GM19467 (cell line): ENCODE measurements at regions not wholly inside any gene's neighbourhood (a gene's known extent, or its start where the extent isn't known, plus 50 kb on each side); places are given as distances from the start of the nearest gene placed in this dataset.
A peak's percentile ranks its signal among the peaks of the same experiment; 100 is the strongest.
"Not testable (repeated sequence)": the region's sequence is repeated elsewhere in the genome, so short reads cannot be mapped to it uniquely, and the experiment has no call there.

Source experiments
- ATAC-seq: cut with Tn5 transposase; IDR thresholded peaks from one replicate; pipeline ENCODE4 v1.9.1; 2021; ENCODE audit warnings: mild to moderate bottlenecking, moderate library complexity; ENCODE audit not compliant: unreplicated experiment

DNA sequence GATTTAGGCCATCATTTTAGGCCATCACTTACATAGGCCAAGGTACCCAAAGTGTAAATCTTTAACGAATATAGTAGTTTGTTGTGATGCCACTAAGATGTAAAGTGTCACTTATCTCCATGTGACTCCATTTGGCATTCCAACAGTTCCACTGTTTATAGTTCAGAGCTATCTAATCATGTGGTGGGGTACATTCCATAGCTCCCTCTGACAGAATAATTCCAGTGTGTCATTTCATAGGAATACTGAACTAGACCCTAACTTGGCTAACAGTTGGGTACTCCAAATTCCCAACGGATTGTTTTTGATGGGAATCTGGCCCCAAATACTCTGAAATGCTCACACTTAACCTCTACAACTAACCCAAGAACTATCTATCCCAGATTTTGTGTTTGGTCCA is 76.7 kb upstream of the FST start:
- no peak for ATAC-seq

DNA sequence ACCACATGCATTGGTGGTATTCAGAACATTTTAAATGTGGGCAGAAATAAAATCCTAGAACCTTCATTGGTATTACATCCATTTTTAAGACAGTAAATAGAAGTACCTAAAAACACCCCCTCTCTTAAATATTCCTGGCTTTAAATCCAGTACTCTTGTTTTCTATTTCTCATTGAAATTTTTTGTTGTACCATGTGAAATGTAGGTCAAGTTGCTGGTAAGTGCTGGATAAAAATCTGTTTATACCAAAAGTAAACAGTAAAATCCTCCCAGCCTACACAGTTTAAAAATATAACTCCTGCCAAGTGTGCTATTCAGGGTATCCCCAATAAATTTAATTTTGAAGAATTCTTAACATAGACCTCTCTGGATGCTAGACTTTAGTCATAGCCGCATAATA is 75.0 kb upstream of the FST start:
- no peak for ATAC-seq

DNA sequence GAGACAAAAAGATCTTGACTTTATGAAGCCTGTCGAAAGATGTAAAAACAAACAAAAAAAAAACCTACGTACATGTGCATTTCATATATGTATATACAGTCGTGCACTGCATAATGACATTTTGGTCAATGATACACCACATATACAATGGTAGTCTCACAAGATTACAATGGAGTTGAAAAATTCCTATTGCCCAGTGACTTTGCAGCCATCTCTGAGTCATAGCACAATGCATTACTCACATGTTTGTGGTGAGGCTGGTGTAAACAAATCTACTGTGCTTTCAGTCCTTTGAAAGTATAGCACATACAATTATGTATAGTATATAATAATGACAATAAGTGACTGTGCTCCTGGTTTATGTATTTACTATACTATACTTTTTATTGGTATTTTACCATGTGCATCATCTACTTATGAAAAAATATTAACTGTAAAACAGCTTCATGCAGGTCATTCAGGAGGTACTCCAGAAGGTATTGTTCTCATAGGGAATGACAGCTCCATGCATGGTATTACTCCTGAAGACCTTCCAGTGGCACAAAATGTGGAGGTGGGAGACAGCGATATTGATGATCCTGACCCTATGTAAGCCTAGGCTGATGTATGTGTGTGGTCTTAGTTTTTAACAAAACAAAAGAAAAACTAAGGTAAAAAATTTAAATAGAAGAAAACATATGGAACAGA is 73.7 kb upstream of the FST start:
- ATAC-seq = no peak

DNA sequence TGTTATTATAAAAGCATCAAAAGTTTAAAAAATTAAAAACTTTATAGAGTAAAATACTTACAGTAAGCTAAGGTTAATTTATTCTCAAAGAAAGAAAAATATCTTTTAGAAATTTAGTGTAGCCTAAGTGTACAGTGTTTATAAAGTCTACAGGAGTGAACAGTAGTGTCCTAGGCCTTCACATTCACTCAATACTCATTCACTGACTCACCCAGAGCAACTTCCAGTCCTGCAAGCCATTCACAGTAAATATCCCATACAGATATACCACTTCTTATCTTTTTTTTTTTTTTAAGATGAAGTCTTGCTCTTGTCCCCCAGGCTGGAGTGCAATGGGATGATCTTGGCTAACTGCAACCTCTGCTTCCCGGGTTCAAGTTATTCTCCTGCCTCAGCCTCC is 73.1 kb upstream of the FST start:
- ATAC-seq = no peak

DNA sequence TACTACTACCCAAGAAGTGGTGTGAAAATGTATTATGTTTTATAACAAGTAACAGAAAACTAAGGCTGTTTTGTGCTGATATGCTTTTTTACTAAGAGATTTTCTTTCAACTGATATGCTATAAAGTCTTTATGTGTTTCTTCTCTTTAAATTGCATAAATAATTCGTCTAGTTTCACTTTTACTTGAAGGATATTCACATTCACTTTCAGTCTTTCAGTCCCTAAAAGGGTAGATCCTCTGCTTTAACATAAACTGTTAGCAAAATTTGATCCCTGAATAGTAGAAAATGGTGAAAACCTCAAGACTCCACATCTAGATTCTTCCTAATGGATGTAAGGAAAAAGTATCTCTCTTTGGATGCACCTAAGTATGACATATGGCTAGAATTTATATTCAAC is 69.0 kb upstream of the FST start:
- no peak for ATAC-seq

DNA sequence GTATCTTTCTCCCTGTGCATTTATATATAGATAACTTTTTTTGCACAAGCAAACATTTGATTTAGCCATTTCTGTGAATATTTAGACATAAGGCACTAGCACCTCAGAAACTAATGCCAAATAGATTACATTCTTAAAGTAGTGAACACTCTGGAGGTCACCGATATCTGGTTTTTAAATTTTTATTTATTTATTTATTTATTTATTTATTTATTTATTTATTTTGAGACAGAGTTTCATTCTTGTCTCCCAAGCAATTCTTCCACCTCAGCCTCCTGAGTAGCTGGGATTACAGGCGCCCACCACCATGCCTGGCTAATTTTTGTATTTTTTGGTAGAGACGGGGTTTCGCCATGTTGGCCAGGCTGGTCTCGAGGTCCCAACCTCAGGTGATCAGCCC is 67.9 kb upstream of the FST start:
- not testable (repeated sequence) for ATAC-seq

DNA sequence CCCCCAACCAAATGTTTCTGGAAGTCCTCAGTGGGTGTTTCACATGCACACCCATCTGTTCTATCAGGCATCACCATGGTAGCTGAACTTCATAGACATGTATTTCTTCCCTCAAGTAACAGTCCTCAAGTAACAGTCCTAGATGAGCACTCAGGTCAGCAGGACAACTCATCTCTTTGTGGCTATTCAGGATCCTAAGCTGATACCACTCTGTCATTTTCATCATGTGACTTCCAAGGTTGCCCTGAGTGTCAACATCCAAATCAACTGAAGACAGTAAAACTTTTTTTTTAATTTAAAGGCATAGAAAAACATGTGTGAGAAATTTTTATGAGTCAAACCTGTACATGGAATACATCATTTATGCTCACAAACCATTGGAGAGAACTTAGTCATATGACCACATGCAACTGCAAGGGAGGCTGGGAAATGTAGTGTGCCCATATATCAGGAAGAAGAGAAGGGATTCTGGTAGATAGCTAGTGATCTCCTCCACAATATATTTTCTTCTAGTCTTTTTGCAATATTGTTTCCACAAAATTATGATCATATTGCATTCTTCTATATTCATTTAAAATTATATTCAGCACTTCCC is 64.2 kb upstream of the FST start:
- no peak for ATAC-seq

DNA sequence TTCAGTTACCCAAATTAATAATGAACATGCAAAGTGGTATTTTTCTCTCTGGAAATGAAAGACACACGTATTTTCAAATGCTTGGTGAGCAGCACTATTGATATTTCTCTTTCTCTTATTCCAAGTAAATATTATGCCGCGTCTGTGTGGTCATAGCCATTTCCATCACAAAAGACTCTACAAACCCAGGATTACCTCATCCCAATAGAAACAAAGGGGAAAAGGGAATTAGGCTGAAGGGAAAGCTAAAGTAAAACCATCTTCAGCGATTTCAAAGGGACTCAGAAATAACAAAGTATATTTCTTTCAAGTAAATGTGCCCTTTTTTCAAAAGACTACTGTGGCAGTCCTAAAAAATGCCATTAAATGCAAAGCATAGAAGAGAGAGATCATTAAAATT is 62.0 kb upstream of the FST start:
- no peak for ATAC-seq

DNA sequence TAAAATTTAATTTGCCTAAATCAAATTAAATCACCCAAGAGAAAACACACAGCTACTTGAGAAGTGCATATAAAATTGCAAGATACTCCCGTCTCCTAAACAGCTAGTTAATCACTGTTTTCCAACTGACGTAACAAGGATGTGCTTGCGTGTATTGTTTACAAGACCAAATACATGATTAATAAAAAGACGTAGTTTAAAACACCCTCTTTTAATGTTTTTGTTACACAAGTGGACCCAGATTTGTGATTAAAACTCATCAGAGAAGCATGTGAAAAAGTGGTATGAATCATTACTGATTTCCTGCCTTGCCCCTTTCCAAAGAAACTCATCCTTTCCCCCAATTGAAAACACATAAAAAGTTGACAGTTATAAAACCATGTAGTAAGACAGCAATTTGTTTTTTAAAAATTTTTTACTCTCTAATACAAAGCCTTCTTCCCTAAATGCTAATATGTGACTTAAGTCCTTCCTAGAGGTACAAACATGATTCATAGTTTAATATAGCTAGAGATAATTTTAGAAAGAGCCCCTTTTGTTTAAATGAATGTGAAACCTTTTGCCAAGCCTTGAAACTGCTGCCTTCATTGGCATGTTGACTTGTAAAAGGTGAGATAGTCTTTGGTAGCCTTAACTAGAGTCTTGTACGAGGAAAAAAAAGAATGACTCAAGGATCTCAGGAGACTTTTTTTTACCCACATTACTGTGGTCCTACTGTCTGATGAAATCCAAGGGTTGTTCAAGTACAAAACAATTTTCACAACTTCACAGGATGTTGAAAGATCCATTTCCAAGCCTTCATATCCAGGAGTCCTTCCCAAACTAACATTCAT is 61.4 kb upstream of the FST start:
- ATAC-seq = no peak

DNA sequence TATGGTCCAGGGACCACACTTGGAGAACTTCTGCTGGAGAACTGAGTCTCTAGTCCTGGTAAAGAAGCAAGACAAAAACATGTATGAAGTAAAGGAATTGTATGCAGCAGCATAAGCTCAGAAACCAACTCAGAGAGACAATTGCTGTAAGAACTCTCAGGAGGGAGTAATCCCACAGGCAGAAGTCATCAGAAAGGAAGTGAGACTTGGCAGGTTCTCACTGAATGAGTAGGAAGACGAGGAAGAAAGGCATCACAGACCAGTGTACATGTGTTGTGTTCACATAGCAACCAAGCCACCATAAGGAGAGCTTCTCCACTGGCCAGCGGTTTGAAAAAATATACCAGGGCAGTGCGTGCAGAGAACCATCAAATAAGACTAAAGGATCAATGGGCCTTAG is 57.9 kb upstream of the FST start:
- no peak for ATAC-seq

DNA sequence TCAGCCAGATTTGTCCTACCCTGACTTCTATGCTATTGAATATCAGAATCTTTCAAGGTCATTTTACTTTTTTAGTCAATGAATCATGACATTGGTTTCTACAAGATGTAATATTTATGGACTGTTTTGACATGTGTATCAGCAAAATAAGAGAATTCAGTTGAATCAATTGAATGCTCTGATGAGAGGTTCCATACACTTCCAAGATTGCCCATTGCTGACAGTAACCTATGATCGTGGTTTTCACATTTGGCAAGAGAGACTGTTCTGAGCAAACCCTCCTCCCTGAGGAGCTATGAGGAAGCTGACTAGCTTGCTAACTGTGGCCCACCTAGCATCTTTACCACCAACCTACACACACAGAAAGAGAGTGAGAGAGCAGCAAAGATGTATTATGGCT is 56.7 kb upstream of the FST start:
- no peak for ATAC-seq

DNA sequence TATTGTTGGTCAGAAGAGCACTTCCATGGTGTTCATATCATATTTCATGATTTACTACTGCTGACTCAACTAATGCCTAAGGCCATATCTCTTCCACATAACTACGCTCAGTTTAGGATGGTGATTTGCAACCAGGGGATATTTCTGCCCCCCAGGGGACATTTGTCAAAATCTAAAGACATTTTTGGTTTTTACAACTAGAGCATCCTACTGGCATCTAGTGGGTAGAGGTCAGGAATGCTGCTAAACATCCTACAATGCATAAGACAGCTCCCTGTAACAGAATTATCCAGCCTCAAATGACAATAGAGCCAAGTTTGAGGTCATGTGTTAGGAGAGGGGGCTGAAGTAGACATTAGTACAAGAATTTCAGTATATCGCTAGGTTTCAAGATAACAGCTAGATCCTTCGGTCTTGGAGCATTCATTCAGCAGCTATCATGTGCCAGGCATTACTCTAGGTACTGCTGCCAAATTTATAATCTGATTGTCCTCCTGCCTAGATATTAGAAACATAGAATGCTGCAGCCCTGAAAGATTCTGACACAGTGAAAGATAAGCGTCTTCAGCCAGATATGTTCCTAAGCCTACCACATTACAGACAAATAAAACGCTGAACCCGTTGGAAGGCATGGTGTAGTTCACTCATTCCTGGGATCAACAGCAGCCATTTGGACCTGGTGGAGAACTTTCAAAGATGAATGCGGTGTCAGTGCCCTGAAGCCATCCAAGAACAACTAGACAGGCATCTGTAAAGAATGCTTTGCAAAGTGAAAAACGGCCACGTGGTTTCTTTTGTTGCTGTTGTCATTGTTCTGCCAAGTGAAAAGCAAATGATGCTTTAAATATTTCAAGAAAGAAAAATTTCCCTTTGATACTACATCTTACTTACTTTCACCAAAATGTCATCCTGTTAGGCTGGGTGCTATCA is 55.5 kb upstream of the FST start:
- no peak for ATAC-seq

DNA sequence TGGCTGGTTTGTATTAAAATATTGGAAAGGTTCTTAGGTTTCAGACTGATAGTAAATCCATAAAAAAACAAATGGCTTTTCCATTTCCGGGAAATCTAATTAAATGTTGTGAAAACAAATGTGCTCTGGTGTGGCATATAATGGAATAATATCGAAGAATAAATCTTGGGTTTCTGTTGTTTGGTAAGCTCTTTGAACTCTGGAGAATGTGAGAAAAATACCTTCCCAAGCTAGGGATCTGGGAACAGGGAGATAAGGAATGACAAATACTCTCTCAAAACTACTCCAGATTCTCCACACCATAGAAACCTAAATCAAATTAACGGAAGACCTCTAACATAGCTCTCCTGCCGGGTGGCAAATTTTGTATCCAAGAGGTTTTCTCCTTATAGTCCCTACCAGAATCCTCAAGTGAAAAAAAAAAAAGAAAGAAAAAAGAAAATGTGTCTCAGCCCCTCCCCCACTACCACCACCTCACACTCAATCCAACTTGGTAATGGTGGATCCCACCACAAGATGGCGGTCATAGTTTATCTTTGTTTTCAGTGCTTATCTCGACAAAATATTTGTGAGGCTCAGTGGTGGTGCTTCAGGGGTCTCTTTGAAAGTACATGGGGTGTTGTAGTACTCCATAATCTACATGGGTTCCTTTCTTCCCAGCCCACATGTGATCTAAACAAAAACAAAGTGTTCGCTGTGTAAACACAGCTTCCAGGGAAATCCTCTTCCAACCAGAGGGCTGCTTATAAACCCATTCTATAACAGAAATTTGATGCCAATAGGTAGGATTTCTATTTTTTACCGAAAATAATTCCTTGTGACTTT is 54.5 kb upstream of the FST start:
- peak; percentile 52 for ATAC-seq

DNA sequence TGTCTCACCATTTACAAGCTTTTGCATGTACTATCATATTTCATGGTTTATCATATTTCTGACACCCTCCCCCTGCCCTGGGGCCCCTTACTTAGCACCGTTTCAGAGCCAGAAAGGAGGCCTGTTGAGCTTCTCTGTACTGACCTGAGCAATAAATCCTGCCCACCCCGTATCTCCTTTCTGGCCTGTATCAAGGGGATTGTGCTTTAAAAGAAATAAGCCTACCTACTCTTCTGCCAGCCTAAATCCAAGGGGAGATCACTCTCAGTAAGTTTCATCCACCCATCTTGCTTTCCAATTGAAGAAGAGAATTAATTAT is 54.0 kb upstream of the FST start:
- ATAC-seq = no peak

DNA sequence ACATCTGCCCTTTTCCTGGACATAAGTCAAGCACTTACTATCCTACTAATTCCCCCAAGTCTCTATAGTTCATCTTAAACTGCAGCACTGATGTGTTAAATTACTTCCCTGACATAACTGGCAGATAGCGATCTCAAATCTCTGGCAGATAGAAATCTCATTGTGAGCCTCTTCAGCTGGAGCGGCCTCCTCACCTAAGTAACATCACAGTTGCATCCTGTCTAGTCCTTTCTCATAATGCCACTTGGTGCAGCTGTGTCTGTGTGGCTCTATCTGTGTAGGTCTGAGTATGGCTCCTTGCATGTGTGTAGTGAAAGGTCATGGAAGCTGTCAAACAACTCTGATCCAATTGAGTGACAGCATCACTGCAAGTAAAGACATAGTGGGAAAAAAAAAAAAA is 53.6 kb upstream of the FST start:
- ATAC-seq = no peak

DNA sequence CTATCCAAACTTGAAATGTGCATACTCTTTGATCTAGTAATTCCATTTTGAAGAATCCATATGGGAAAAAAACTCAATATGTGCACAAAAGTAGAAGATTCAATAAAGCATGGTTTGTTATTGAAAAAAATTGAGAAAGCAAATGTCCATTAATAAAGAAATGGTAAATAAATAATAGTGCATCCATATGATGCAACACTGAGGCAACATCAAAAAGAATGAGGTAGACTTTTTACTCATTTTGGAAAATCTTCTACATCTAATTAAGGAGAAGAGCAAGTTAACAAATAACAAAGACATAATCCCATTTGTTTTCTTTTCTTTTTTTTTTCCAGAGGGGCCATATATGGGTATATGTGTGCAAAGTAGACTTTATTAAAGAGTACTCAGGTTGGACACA is 52.5 kb upstream of the FST start:
- no peak for ATAC-seq

DNA sequence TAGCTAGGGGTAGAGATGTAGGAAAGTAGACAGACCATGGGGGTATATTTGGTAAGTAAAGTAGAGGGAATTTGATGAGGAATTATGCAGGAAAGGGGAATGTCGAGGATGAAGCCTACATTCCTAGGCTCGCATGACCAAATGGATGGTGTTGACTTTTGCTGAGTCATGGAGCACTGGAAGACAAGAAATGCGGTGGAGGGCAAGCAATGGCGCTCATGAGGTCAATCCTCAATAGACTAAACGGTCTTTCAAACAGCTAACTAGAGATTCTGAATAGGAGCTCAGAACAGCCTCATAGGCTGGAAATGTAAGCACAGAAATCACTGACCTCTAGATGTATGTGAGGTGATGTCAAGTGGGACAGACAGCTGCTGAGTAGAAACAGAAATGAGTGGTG is 50.7 kb upstream of the FST start:
- no peak for ATAC-seq

DNA sequence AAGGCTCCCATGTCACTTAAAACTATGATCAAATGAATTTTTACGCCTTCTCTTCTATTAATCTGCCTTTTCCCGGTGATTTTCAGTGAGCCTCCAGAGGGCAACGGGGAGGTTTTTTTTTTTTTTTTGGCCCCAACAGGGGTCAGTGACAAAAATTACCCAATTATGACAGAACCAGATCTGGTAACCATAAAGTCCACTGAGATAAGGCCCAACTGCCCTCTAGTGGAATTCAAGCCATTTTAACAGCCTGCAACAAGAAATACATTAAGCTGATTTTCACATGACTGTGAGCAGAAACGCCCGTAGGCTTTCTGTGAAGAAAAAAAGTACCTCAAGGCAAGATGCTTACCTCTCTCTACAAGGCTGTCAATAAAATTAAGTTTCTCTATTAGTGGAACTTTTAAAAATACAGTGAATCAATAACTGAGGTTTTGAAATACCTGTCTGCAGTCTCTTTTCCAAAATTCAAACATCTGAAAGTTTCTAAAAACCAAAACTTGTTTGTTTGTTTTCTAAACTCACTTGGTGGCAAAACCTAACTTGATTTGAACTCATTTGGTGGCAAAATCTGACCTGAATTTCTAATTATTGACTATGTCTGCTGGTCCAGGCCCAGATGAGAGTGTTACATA is 49.7 kb upstream of the FST start:
- no peak for ATAC-seq
